Esophagus muscularis mucosa (tissue), 3 donors: ENCODE measurements at regions not wholly inside any gene's neighbourhood (a gene's known extent, or its start where the extent isn't known, plus 50 kb on each side); places are given as distances from the start of the nearest gene placed in this dataset.

Experiments
- POLR2A ChIP-seq: fragments of 450-650 bp; IDR thresholded peaks from one replicate; pipeline ENCODE4 v1.6.1; 2017; ENCODE audit warnings: antibody characterized with exemption, moderate library complexity, mild to moderate bottlenecking, low read depth
- POLR2AphosphoS5 ChIP-seq, 2 donors: sonication (generic); formaldehyde crosslinking; IDR thresholded peaks; one replicate each; pipeline ENCODE4 v1.6.1; 2017; ENCODE audit warnings: antibody characterized with exemption in 2 of 2
- TF ChIP-seq, protein P1 (sequence below), 3 experiments: fragments of 200-600 bp in 2 of 3; fragments of 450-650 bp in 1 of 3; sonication (generic) in 2 of 3; IDR thresholded peaks; one replicate each; pipeline ENCODE4 v1.5.1; 2017 to 2019; ENCODE audit warnings: antibody characterized with exemption in 3 of 3, mild to moderate bottlenecking in 2 of 3, moderate library complexity in 1 of 3

DNA sequence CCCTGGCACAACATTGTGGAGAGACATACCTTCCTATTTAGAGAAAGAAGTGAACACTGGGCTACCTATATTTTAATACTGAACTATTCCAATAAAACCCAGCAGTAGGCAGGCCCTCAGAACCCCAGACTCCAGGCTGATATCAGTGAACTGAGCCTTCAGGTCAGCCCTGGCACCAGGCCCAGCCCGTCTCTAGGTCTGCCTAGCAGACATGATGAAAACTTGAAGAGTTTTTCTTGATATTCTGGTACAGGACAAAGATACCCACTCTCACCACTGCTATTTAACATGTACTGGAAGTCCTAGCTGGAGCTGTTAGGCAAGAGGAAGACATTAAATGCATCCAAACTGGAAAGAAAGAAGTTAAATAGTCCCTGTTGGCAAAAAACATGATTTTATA is 396.6 kb upstream of the SPRY2 start:
- TF ChIP-seq POLR2AphosphoS5 (IDR thresholded peaks at IDR 0.05) (no peak), POLR2A (no peak)
- TF ChIP-seq, protein P1, sequence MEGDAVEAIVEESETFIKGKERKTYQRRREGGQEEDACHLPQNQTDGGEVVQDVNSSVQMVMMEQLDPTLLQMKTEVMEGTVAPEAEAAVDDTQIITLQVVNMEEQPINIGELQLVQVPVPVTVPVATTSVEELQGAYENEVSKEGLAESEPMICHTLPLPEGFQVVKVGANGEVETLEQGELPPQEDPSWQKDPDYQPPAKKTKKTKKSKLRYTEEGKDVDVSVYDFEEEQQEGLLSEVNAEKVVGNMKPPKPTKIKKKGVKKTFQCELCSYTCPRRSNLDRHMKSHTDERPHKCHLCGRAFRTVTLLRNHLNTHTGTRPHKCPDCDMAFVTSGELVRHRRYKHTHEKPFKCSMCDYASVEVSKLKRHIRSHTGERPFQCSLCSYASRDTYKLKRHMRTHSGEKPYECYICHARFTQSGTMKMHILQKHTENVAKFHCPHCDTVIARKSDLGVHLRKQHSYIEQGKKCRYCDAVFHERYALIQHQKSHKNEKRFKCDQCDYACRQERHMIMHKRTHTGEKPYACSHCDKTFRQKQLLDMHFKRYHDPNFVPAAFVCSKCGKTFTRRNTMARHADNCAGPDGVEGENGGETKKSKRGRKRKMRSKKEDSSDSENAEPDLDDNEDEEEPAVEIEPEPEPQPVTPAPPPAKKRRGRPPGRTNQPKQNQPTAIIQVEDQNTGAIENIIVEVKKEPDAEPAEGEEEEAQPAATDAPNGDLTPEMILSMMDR (IDR thresholded peaks at IDR 0.05): no peak
